CD1c-positive myeloid dendritic cell (primary cell): ENCODE measurements at regions not wholly inside any gene's neighbourhood (a gene's known extent, or its start where the extent isn't known, plus 50 kb on each side); places are given as distances from the start of the nearest gene placed in this dataset.
"Not testable (repeated sequence)": the region's sequence is repeated elsewhere in the genome, so short reads cannot be mapped to it uniquely, and the experiment has no call there.

Source experiments
- DNase-seq: peaks from one replicate; pipeline ENCODE4 v3.0.0-alpha.2; 2016; ENCODE audit errors: extremely low spot score

DNA sequence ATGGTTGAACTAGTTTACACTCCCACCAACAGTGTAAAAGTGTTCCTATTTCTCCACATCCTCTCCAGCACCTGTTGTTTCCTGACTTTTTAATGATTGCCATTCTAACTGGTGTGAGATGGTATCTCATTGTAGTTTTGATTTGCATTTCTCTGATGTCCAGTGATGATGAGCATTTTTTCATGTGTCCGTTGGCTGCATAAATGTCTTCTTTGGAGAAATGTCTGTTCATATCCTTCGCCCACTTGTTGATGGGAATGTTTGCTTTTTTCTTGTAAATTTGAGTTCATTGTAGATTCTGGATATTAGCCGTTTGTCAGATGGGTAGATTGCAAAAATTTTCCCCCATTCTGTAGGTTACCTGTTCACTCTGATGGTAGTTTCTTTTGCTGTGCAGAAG is 155.0 kb upstream of the CNKSR2 start:
- not testable (repeated sequence) for DNase-seq

GRCh38 chrX:21225643-21226042 is 148.6 kb upstream of the CNKSR2 start:
- no peak for DNase-seq

DNA sequence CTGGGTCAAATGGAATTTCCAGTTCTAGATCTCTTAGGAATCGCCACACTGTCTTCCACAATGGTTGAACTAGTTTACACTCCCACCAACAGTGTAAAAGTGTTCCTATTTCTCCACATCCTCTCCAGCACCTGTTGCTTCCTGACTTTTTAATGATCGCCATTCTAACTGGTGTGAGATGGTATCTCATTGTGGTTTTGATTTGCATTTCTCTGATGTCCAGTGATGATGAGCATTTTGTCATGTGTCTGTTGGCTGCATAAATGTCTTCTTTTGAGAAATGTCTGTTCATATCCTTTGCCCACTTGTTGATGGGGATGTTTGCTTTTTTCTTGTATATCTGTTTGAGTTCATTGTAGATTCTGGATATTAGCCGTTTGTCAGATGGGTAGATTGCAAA is 145.2 kb upstream of the CNKSR2 start:
- not testable (repeated sequence) for DNase-seq

GRCh38 chrX:21255032-21255618 is 119.1 kb upstream of the CNKSR2 start:
- DNase-seq, result no peak

GRCh38 chrX:21266949-21267348 is 107.3 kb upstream of the CNKSR2 start:
- no peak for DNase-seq

GRCh38 chrX:21276736-21277433 is 97.3 kb upstream of the CNKSR2 start:
- DNase-seq, result no peak

GRCh38 chrX:21289232-21289631 is 85.0 kb upstream of the CNKSR2 start:
- no peak for DNase-seq

- no peak for DNase-seq
Measured at GRCh38 chrX:21295246-21295820, 78.9 kb upstream of the CNKSR2 start.

DNA sequence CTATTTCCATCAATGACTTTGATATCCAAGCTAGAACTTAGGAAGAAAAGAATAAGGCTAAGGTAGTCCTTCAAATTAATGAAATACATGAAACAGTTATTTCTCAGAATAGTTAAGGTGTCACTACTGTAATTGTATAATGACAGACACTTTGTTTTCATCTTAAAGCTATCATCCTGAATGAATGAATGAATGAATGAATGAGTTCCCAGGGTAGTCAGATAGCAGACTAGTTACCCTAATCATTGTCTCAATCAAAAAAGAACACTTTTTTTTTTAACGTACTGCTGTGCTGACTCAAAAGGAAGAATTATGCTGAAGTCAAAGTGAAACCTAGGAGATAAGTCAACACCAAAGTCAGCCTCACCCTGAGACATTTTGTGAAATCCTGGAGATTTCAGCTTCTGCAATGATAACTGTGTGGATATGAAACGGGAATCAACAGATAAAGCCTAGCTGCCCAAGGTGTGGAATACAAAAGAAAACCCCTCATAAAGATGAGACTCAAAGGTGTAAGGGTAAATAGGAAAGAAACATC is 68.3 kb upstream of the CNKSR2 start:
- no peak for DNase-seq

- DNase-seq, result no peak
Measured at GRCh38 chrX:21319323-21319722, 54.9 kb upstream of the CNKSR2 start.
